Subcutaneous abdominal adipose tissue (tissue), 5 donors: ENCODE measurements at regions not wholly inside any gene's neighbourhood (a gene's known extent, or its start where the extent isn't known, plus 50 kb on each side); places are given as distances from the start of the nearest gene placed in this dataset.

ENCODE experiments used
- H3K27ac ChIP-seq: one replicate; pipeline ENCODE4 v1.7.0; 2013; ENCODE audit warnings: low read depth, mild to moderate bottlenecking, inconsistent platforms, low read length, moderate library complexity
- H3K27me3 ChIP-seq, 5 donors: one replicate each; pipeline ENCODE4 v1.7.0; 2013; ENCODE audit warnings: low read length in 5 of 5, inconsistent platforms in 1 of 5; ENCODE audit not compliant: control insufficient read depth in 5 of 5, insufficient read depth in 4 of 5
- H3K36me3 ChIP-seq, 5 donors: one replicate each; pipeline ENCODE4 v1.7.0; 2013; ENCODE audit warnings: low read length in 5 of 5; ENCODE audit not compliant: control insufficient read depth in 5 of 5, insufficient read depth in 5 of 5
- H3K4me1 ChIP-seq, 5 donors: one replicate each; pipeline ENCODE4 v1.7.0; 2013; ENCODE audit warnings: low read length in 5 of 5, mild to moderate bottlenecking in 3 of 5, moderate library complexity in 1 of 5; ENCODE audit not compliant: control insufficient read depth in 5 of 5, insufficient read depth in 5 of 5
- H3K4me3 ChIP-seq, 5 donors: one replicate each; pipeline ENCODE4 v1.7.0; 2013; ENCODE audit warnings: low read length in 5 of 5, low read depth in 1 of 5
- H3K9ac ChIP-seq, 5 donors: one replicate each; pipeline ENCODE4 v1.7.0; 2013; ENCODE audit warnings: low read length in 5 of 5, mild to moderate bottlenecking in 4 of 5, moderate library complexity in 3 of 5
- H3K9me3 ChIP-seq, 5 donors: one replicate each; pipeline ENCODE4 v1.7.0; 2013; ENCODE audit warnings: low read length in 5 of 5; ENCODE audit not compliant: control insufficient read depth in 5 of 5
- donor health status: healthy.
- donor health status: healthy.
- donor health status: healthy.
- donor health status: healthy.
- donor health status: healthy.

DNA sequence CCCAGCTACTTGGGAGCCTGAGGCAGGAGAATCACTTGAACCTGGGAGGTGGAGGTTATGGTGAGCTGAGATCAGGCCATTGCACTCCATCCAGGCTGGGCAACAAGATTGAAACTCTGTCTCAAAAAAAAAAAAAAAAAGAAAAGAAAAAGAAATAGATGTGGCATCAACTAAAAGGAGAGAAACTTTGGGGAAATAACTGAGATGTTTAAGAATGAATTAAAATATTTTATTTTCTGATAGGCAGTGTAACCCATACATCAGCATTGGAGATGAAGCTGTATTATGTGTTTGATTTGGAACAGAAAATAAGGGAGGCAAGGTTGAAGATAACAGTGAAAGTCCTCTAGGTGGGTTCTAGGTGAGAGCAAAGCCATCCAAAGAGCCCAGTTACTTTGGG lies 110.7 kb upstream of the HNRNPA3 start:
- no peaks in the 10 kb centered on the region for H3K36me3 ChIP-seq
- H3K9ac ChIP-seq, result no peak overlapping the region
- H3K9me3 ChIP-seq, result peaks cover 0 to 4% (median 0%) of the 10 kb centered on the region in 5 donors
- no peak overlapping the region for H3K27ac ChIP-seq
- H3K27me3 ChIP-seq, result peaks cover 0 to 2% (median 0%) of the 10 kb centered on the region in 5 donors
- peaks cover 0 to under 1% (median 0%) of the 10 kb centered on the region in 5 donors for H3K4me1 ChIP-seq
- no peak overlapping the region for H3K4me3 ChIP-seq

DNA sequence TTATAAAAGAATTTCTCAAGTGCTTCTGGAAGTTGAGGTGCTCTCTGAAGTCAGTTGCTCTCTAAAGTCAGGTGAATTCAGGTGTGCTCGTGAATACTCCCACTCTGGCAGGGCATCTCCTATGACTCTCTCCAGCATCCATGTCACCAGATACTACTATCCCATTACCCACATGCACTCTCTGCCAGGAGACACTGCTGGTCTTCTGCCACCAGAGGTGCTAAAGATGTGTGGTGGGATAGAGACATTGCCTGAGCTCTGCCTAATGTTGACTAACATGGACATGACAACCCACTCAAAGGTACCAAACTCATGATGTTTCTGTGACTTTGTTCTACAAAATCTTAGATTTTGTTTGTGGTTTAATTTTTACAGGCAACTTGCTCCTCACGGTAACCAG lies 106.4 kb upstream of the HNRNPA3 start:
- no peak overlapping the region for H3K9ac ChIP-seq
- H3K4me1 ChIP-seq, result no peaks in the 10 kb centered on the region
- peaks cover 0 to 4% (median 0%) of the 10 kb centered on the region in 5 donors for H3K9me3 ChIP-seq
- no peaks in the 10 kb centered on the region for H3K36me3 ChIP-seq
- H3K4me3 ChIP-seq, result no peak overlapping the region
- H3K27me3 ChIP-seq, result peaks cover 0 to 2% (median 0%) of the 10 kb centered on the region in 5 donors
- H3K27ac ChIP-seq, result no peak overlapping the region

DNA sequence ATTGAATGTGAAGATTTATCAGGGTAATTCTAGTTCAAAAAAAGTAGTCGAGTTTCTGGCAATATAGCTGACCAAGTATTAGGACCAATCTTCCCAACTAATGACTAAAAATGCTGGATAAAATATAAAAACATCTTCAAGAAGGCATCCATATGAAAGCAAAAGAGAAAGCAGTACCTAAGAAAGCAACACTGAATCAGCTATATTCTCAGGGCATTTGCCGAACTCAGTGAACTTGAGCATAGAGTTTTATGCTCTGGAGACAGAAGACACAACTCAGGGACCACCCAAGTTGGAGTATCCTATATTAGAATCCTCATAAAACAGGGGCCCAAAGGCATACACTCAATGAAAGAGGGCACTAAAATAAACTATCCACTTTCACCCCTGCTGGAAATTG lies 103.7 kb upstream of the HNRNPA3 start:
- no peak overlapping the region for H3K9ac ChIP-seq
- no peak overlapping the region for H3K27ac ChIP-seq
- no peaks in the 10 kb centered on the region for H3K4me1 ChIP-seq
- H3K27me3 ChIP-seq, result peaks cover 0 to 2% (median 0%) of the 10 kb centered on the region in 5 donors
- H3K4me3 ChIP-seq, result no peak overlapping the region
- no peaks in the 10 kb centered on the region for H3K36me3 ChIP-seq
- H3K9me3 ChIP-seq, result no peaks in the 10 kb centered on the region

DNA sequence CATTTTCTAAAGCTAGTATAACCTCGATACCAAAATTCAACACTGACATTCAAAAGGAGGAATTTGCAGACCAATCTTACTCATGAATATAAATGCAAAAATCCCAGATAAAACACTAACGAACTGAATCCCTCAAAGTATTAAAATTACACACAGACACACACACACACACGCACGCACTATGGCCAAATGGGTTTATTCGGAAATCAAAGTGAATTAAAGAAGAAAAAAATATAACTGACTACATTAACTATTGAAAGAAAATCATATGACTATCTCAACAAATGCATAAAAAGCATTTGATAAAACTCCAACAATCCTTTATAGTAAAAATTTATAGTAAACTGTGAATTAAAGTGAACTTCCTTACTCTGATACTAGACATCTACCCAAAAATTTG lies 97.9 kb upstream of the HNRNPA3 start:
- Histone ChIP-seq H3K9ac (no peak overlapping the region), H3K36me3 (no peaks in the 10 kb centered on the region), H3K4me3 (no peak overlapping the region), H3K27me3 (no peaks in the 10 kb centered on the region), H3K4me1 (no peaks in the 10 kb centered on the region), H3K9me3 (no peaks in the 10 kb centered on the region), H3K27ac (no peak overlapping the region)

DNA sequence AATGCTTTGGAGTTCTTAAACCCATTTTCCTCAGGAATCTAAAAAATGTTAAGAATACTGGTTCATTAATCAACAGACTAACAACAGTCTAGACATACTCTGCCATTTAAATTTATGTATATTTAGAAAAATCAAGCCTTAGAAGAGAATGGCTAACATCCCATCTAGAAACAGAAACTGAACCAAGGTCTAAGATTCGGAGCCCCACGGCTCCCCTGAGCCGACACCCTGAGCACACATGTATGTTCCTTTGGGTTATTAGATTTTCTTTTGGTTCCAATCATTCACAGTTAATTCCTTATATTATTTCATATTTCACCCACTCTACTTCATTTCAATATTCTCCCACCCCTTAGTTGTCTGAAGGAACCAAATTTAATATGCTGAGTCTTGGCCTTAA lies 94.8 kb upstream of the HNRNPA3 start:
- Histone ChIP-seq H3K4me1 (no peaks in the 10 kb centered on the region), H3K9me3 (no peaks in the 10 kb centered on the region), H3K36me3 (no peaks in the 10 kb centered on the region), H3K4me3 (no peak overlapping the region), H3K27me3 (no peaks in the 10 kb centered on the region), H3K27ac (no peak overlapping the region), H3K9ac (no peak overlapping the region)

DNA sequence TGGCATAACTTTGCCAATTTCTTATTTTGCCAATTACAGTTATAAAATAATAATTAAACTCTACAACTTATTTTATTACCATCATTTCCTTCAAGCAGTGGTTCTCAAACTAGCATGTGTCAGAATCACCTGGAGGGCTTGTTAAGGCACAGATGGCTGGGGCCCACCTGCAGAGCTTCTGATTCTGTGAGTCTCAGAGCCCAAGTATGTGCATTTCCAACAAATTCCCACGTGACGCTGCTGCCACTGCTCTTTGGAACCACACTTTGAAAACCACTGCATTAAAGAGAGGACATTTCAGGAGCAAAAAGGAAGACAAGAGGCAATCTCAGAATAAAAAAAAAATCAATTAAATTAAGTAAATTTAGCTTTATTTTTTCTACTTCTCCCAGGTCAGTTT lies 94.0 kb upstream of the HNRNPA3 start:
- Histone ChIP-seq H3K27ac (no peak overlapping the region), H3K9me3 (no peaks in the 10 kb centered on the region), H3K36me3 (no peaks in the 10 kb centered on the region), H3K9ac (no peak overlapping the region), H3K4me3 (no peak overlapping the region), H3K4me1 (no peaks in the 10 kb centered on the region), H3K27me3 (no peaks in the 10 kb centered on the region)

DNA sequence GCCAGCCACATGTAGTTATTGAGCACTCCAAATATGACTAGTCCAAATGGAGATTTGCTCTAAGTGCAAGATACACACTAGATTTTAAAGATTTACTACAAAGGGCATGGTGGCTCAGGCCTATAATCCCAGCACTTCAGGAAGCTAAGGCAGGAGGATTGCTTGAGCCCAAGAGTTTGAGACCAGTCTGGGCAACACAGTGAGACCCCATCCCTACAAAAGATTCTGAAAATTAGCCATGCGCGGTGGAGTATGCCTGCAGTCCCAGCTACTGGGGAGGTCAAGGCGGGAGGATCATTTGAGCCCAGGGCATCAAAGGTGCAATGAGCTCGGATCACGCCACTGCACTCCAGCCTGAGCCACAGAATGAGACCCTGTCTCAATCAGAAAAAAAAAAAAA lies 93.5 kb upstream of the HNRNPA3 start:
- H3K9ac ChIP-seq, result no peak overlapping the region
- no peak overlapping the region for H3K27ac ChIP-seq
- H3K4me3 ChIP-seq, result no peak overlapping the region

DNA sequence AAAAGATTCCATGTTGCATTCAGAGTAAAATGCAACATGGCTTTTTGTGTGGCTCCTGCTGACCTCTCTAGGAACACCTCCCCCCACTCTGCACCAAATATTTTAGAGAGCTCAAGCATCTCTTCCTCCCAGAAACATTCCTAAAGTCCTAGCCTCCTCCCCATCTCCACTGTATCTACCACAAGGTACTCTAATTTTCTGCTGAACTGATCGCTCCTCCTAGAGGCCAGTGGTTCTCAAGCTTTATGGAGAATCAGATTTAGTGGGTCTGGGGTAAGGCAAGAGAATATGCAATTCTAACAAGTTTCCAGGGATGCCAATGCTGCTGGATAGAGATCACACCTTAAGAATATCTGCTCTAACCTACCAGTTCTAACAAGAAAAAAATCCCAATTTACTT lies 89.5 kb upstream of the HNRNPA3 start:
- no peaks in the 10 kb centered on the region for H3K36me3 ChIP-seq
- no peaks in the 10 kb centered on the region for H3K27me3 ChIP-seq
- H3K9ac ChIP-seq, result no peak overlapping the region
- H3K9me3 ChIP-seq, result no peaks in the 10 kb centered on the region
- no peak overlapping the region for H3K4me3 ChIP-seq
- H3K27ac ChIP-seq, result no peak overlapping the region
- no peaks in the 10 kb centered on the region for H3K4me1 ChIP-seq

More for the DNA sequence above, 93.5 kb upstream of the HNRNPA3 start:
- Histone ChIP-seq H3K36me3 (no peaks in the 10 kb centered on the region), H3K9me3 (no peaks in the 10 kb centered on the region), H3K4me1 (no peaks in the 10 kb centered on the region), H3K27me3 (no peaks in the 10 kb centered on the region)

DNA sequence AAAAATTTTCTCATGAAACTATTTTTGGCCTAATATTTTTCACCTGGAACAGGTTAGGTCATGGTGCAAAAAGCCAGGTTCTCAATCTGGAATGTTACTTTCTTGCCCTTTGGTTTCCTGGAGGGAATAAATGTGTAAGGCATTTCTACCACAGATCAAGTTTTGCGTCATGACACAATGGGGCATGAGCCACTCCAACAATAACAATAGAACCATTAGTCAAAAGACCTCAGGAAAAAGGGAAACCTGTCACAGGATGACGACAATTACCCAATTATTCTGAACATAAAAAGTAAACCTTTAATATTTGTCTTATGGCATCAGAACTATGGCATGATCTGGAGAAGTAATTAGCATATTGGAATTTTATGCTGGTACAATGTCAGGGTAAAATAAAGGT lies 88.2 kb upstream of the HNRNPA3 start:
- Histone ChIP-seq H3K9ac (no peak overlapping the region), H3K27ac (no peak overlapping the region), H3K4me3 (no peak overlapping the region), H3K36me3 (no peaks in the 10 kb centered on the region), H3K27me3 (no peaks in the 10 kb centered on the region), H3K4me1 (no peaks in the 10 kb centered on the region), H3K9me3 (no peaks in the 10 kb centered on the region)

DNA sequence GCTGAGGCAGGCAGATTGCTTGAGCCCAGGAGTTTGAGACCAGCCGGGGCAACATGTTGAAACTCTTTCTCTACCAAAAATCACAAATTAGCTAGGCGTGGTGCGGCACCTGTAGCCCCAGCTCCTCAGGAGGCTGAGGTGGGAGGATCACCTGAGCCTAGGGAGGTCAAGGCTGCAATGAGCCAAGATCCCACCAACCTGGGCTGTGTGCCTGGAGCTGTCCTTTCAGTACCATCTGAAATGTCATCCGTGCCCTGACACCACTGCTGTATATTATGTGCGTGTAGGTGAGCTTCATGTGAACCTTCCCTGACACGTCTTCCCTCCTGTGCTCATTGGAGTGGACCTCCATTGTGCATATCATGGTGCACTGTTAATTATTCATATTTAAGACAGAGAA lies 84.8 kb upstream of the HNRNPA3 start:
- Histone ChIP-seq H3K27ac (no peak overlapping the region), H3K9me3 (no peaks in the 10 kb centered on the region), H3K36me3 (no peaks in the 10 kb centered on the region), H3K4me1 (no peaks in the 10 kb centered on the region), H3K27me3 (no peaks in the 10 kb centered on the region), H3K4me3 (no peak overlapping the region), H3K9ac (no peak overlapping the region)

DNA sequence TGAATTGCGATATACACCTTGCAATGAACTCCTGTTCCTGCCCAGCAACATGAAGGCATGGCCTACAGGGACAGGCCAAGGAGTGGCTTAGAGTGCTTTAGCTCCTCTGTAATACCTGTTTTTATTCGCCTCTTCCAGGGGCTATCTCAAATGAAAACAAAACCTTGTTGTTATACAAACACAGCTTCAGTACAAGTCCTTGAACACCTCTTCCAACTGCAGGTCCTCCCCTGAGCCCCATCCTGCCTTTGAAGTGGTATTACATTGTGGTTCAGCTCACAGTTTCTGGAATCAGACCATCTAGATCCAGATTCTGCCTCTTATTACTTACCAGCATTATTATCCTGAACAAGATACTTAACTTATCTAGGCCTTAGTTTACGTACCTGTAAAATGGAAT lies 83.0 kb upstream of the HNRNPA3 start:
- no peaks in the 10 kb centered on the region for H3K27me3 ChIP-seq
- H3K4me1 ChIP-seq, result no peaks in the 10 kb centered on the region
- no peaks in the 10 kb centered on the region for H3K9me3 ChIP-seq
- no peak overlapping the region for H3K9ac ChIP-seq
- H3K4me3 ChIP-seq, result no peak overlapping the region
- no peaks in the 10 kb centered on the region for H3K36me3 ChIP-seq
- H3K27ac ChIP-seq, result no peak overlapping the region
